ENCODE measurements at regions not wholly inside any gene's neighbourhood (a gene's known extent, or its start where the extent isn't known, plus 50 kb on each side); places are given as distances from the start of the nearest gene placed in this dataset.
A peak's percentile ranks its signal among the peaks of the same experiment; 100 is the strongest.

- TF ChIP-seq POLR2AphosphoS5 (IDR thresholded peaks at IDR 0.05; ENCODE audit: low read depth) (no peak), STAT1 (IDR thresholded peaks at IDR 0.05; ENCODE audit: unreplicated experiment) (no peak), CREB1 (CRISPR knock-in tag; IDR thresholded peaks at IDR 0.05; ENCODE audit: low read depth) (no peak), EZH2 (IDR thresholded peaks at IDR 0.05; ENCODE audit: low read depth, unreplicated experiment) (no peak), ZNF114 (CRISPR knock-in tag; IDR thresholded peaks at IDR 0.05) (no peak), ETS1 (IDR thresholded peaks at IDR 0.05) (no peak), EZH2phosphoT487 (IDR thresholded peaks at IDR 0.05; ENCODE audit: unreplicated experiment) (no peak), NANOG (IDR thresholded peaks at IDR 0.05; ENCODE audit: borderline replicate concordance) (no peak), REST (IDR thresholded peaks at IDR 0.05; ENCODE audit: unreplicated experiment) (no peak)
Measured at GRCh38 chr3:193872265-193872753, 263.6 kb upstream of the HES1 start (continued).

- no peak for ATAC-seq
- Mint-ChIP-seq H3K27ac (no peak overlapping the region), H3K36me3 (ENCODE audit: low read depth) (no peaks in the 10 kb centered on the region), H3K27me3 (ENCODE audit: insufficient read depth, low read depth, poor library complexity) (peaks cover 23% of the 10 kb centered on the region), H3K9me3 (no peaks in the 10 kb centered on the region; the same call in 2 of the 3 replicates), H3K4me3 (no peak overlapping the region), H3K4me1 (peaks cover 30% of the 10 kb centered on the region)
- Histone ChIP-seq H2AFZ (peak overlapping the region; percentile 32; the same call in 1 of the 2 replicates), H4K20me1 (replicated peaks; ENCODE audit: insufficient read depth) (no peaks in the 10 kb centered on the region), H3K4me1 (ENCODE audit: insufficient read depth) (peaks cover 27% of the 10 kb centered on the region), H3K79me2 (replicated peaks; ENCODE audit: insufficient read depth) (no peaks in the 10 kb centered on the region), H3K27me3 (ENCODE audit: insufficient read depth) (peaks cover 28% of the 10 kb centered on the region), H3K9me2 (ENCODE audit: insufficient read depth) (no peaks in the 10 kb centered on the region), H3K36me3 (ENCODE audit: insufficient read depth) (no peaks in the 10 kb centered on the region), H3K4me3 (no peak overlapping the region), H3K4me2 (no peak overlapping the region), H3F3A (replicated peaks; ENCODE audit: low read depth) (peaks cover 8% of the 10 kb centered on the region; the same call in 1 of the 2 replicates), H3K27ac (ENCODE audit: low read depth) (no peak overlapping the region)
- no peak for DNase-seq (ENCODE audit: low spot score)
- TF ChIP-seq CREB1 (CRISPR knock-in tag; IDR thresholded peaks at IDR 0.05; ENCODE audit: low read depth): no peak
- no peak for TF ChIP-seq ZNF462 (CRISPR knock-in tag; IDR thresholded peaks at IDR 0.05)
- no peak for TF ChIP-seq ZNF114 (CRISPR knock-in tag; IDR thresholded peaks at IDR 0.05)
- no peak for TF ChIP-seq CTCF (conservative IDR thresholded peaks at IDR 0.05; ENCODE audit: low read depth in 2 of 2)
- TF ChIP-seq STAT1 (IDR thresholded peaks at IDR 0.05; ENCODE audit: unreplicated experiment): no peak
- no peak for TF ChIP-seq EZH2 (IDR thresholded peaks at IDR 0.05; ENCODE audit: low read depth, unreplicated experiment)
- TF ChIP-seq EZH2phosphoT487 (IDR thresholded peaks at IDR 0.05; ENCODE audit: unreplicated experiment): no peak
Measured at GRCh38 chr3:193873426-193874201, 262.3 kb upstream of the HES1 start.
